OCI-LY1 (cell line): ENCODE measurements at regions not wholly inside any gene's neighbourhood (a gene's known extent, or its start where the extent isn't known, plus 50 kb on each side); places are given as distances from the start of the nearest gene placed in this dataset.

ENCODE experiments used
- EZH2 ChIP-seq: fragments of 200-600 bp; sonication (generic), shearing (Covaris generic); IDR thresholded peaks from 2 replicates; pipeline ENCODE4 v1.8.0; 2017; ENCODE audit warnings: borderline replicate concordance, mixed run types, mild to moderate bottlenecking, antibody characterized with exemption, low read length, moderate library complexity, mixed read lengths
- TF ChIP-seq, protein P1 (sequence below): fragments of 200-600 bp; sonication (generic), shearing (Covaris generic); IDR thresholded peaks from 2 replicates; pipeline ENCODE4 v1.5.1; 2017; ENCODE audit warnings: mild to moderate bottlenecking, antibody characterized with exemption, low read length, moderate library complexity, mixed read lengths

DNA sequence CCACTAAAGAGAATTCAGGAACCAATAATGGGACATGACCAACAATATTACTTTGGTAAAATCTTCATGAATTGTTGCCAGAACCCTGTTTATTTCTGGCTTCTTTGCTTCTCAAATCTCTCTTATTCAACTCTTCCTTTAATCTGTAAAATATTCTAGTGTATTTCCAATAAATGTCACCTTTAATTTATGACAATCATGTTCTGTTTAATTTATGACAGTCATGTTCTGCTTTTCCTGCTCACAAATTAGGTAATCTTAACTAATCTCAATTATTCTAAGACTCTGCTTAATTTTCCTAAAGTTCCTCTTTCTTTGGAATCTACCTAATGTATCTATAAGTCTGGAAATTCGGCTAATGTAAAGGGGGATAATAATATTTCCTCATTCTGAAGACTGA is 847.6 kb upstream of the KLHL1 start:
- TF ChIP-seq, protein P1, sequence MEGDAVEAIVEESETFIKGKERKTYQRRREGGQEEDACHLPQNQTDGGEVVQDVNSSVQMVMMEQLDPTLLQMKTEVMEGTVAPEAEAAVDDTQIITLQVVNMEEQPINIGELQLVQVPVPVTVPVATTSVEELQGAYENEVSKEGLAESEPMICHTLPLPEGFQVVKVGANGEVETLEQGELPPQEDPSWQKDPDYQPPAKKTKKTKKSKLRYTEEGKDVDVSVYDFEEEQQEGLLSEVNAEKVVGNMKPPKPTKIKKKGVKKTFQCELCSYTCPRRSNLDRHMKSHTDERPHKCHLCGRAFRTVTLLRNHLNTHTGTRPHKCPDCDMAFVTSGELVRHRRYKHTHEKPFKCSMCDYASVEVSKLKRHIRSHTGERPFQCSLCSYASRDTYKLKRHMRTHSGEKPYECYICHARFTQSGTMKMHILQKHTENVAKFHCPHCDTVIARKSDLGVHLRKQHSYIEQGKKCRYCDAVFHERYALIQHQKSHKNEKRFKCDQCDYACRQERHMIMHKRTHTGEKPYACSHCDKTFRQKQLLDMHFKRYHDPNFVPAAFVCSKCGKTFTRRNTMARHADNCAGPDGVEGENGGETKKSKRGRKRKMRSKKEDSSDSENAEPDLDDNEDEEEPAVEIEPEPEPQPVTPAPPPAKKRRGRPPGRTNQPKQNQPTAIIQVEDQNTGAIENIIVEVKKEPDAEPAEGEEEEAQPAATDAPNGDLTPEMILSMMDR, result no peak
- no peak for TF ChIP-seq EZH2
